Mammary epithelial cell (primary cell): ENCODE measurements at regions not wholly inside any gene's neighbourhood (a gene's known extent, or its start where the extent isn't known, plus 50 kb on each side); places are given as distances from the start of the nearest gene placed in this dataset.

Experiments used
- CTCF ChIP-seq, 2 donors: IDR thresholded peaks in 1 of 2; conservative IDR thresholded peaks in 1 of 2; 2 replicates each; pipeline ENCODE4 v1.5.1; 2011 to 2012; ENCODE audit warnings: inconsistent platforms in 2 of 2, low read length in 2 of 2, mild to moderate bottlenecking in 2 of 2, control low read depth in 1 of 2, low read depth in 1 of 2; ENCODE audit not compliant: insufficient read depth in 1 of 2; ENCODE audit errors: extremely low read depth in 1 of 2
- EZH2 ChIP-seq: IDR thresholded peaks from 2 replicates; pipeline ENCODE4 v1.6.1; 2012; ENCODE audit warnings: low read length, inconsistent platforms, borderline replicate concordance

DNA sequence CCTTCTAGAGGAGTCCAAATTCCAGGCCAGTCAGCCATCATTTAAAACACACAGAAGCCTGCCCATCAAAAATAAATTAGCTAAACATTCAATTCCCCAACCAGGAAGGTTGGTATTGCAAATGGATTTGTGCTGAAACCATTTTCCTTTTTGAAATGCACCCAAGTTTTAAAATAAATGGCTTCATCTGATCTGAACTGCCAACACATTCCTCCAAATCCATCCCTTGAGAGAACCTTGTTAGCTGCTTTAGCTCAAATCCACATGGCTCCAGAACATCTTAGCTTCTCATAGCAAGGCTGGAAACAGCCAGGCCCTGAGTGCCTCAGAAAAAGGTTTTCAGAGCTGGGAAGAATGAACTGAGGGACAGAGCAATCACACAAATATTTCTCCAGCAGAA, 306.3 kb downstream of the FZD1 start:
- TF ChIP-seq CTCF (conservative IDR thresholded peaks at IDR 0.05 in 1 of 2, IDR thresholded peaks at IDR 0.05 in 1 of 2; ENCODE audit: extremely low read depth in 1 of 2, insufficient read depth in 1 of 2, low read depth in 1 of 2, low read length in 2 of 2) (no peak), EZH2 (no peak)
